MCF 10A (cell line): ENCODE measurements at regions not wholly inside any gene's neighbourhood (a gene's known extent, or its start where the extent isn't known, plus 50 kb on each side); places are given as distances from the start of the nearest gene placed in this dataset.

Source experiments
- BruUV-seq: library from RNA; stranded (reverse); fragments of 400-500 nt; replicated peaks from 2 replicates; lab custom pipeline; 2021; lab: Mats Ljungman, UMichigan
- CTCF ChIA-PET: fragments of 300-600 bp; sonication (Branson Sonifier 250); formaldehyde crosslinking; extraction: SDS; loops from one replicate; lab custom pipeline; 2021; ENCODE audit warnings: antibody characterized with exemption, inconsistent platforms; lab: Yijun Ruan, JAX
- POLR2A ChIA-PET: fragments of 300-600, 350-650 bp; sonication (Branson Sonifier 250); formaldehyde crosslinking; extraction: SDS; loops from one replicate; lab custom pipeline; 2020; ENCODE audit warnings: antibody characterized with exemption, inconsistent platforms; lab: Yijun Ruan, JAX
- DNase-seq: peaks from one replicate; pipeline ENCODE4 v3.0.0-alpha.2; 2018; ENCODE audit not compliant: unreplicated experiment
- H3K27ac Mint-ChIP-seq: one replicate; pipeline ENCODE4 v1.8.0; 2022; ENCODE audit warnings: mild to moderate bottlenecking, low read depth, mixed read lengths; ENCODE audit not compliant: unreplicated experiment
- H3K27me3 Mint-ChIP-seq: one replicate; pipeline ENCODE4 v1.8.0; 2022; ENCODE audit warnings: mixed read lengths; ENCODE audit not compliant: insufficient read depth, unreplicated experiment
- H3K36me3 Mint-ChIP-seq: one replicate; pipeline ENCODE4 v1.8.0; 2022; ENCODE audit warnings: mild to moderate bottlenecking, moderate library complexity, mixed read lengths; ENCODE audit not compliant: insufficient read depth, unreplicated experiment
- H3K4me1 Mint-ChIP-seq: one replicate; pipeline ENCODE4 v1.8.0; 2022; ENCODE audit warnings: mixed read lengths; ENCODE audit not compliant: insufficient read depth, unreplicated experiment
- H3K4me3 Mint-ChIP-seq: one replicate; pipeline ENCODE4 v1.8.0; 2022; ENCODE audit warnings: mild to moderate bottlenecking, moderate library complexity, mixed read lengths; ENCODE audit not compliant: unreplicated experiment
- H3K9me3 Mint-ChIP-seq: one replicate; pipeline ENCODE4 v1.8.0; 2022; ENCODE audit warnings: mixed read lengths; ENCODE audit not compliant: unreplicated experiment
- CTCF ChIP-seq: fragments of 200-600 bp; IDR thresholded peaks from one replicate; pipeline ENCODE4 v1.8.0; 2022; ENCODE audit warnings: antibody characterized with exemption, mild to moderate bottlenecking; ENCODE audit not compliant: unreplicated experiment
- intact Hi-C: fragments of 100-400 bp; cut with micrococcal nuclease; formaldehyde crosslinking; loops from 2 replicates; pipeline ENCODE4 v1.14.1; 2022

DNA sequence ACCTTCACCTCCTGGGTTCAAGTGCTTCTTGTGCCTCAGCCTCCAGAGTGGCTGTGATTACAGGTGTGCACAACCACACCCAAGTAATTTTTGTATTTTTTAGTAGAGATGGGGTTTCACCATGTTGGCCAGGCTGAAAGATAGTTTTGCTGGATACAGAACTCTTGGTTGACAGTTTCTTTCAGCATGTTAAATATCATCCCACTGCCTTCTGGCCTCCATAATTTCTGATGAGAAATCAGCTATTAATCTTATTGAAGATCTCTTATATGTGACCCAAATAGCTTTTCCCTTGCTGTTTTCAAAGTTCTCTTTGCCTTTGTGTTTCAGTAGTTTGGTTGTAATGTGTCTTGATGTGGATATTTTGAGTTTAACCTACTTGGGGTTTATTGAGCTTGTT, 50.3 kb upstream of the BRD7 start:
- no peak for DNase-seq
- ChIA-PET CTCF (interaction anchor here (0.6 to 1.7 kb wide), 4 partner anchors 35 to 387 kb away, joined by 3 to 6 read pairs (median 3); no protein-coding TSS in a partner anchor), POLR2A (interaction anchor here (0.9 kb wide), 1 partner anchor 26 kb away, joined by 5 read pairs; no protein-coding TSS in a partner anchor)
- intact Hi-C loops, result no loop called here
- TF ChIP-seq CTCF, result no peak
- Mint-ChIP-seq H3K27ac (no peak overlapping the region), H3K4me3 (no peak overlapping the region), H3K27me3 (no peaks in the 10 kb centered on the region), H3K36me3 (no peaks in the 10 kb centered on the region), H3K4me1 (no peaks in the 10 kb centered on the region), H3K9me3 (peaks cover 26% of the 10 kb centered on the region)
- BruUV-seq, result no TSS peak
